Prostate gland (tissue), 2 donors: ENCODE measurements at regions not wholly inside any gene's neighbourhood (a gene's known extent, or its start where the extent isn't known, plus 50 kb on each side); places are given as distances from the start of the nearest gene placed in this dataset.

Experiments used
- DNase-seq: peaks from one replicate; pipeline ENCODE4 v3.0.0-alpha.2; 2019; ENCODE audit warnings: low spot score
- H3K27ac ChIP-seq, 2 donors: fragments of 200-600 bp; sonication (generic); 2 replicates each; pipeline ENCODE4 v1.5.1; 2017 to 2019
- H3K27me3 ChIP-seq: fragments of 200-600 bp; sonication (generic); replicated peaks from 2 replicates; pipeline ENCODE4 v1.5.1; 2019; ENCODE audit not compliant: insufficient read depth
- H3K36me3 ChIP-seq, 2 donors: fragments of 200-600 bp; sonication (generic); 1 replicate in 1 of 2; 2 replicates in 1 of 2; pipeline versions ENCODE4 v1.5.1 to v1.8.1; 2017 to 2019
- H3K4me1 ChIP-seq: fragments of 200-600 bp; sonication (generic); replicated peaks from 2 replicates; pipeline ENCODE4 v1.5.1; 2019
- H3K4me3 ChIP-seq, 2 donors: fragments of 200-600 bp; sonication (generic); 2 replicates each; pipeline ENCODE4 v1.5.1; 2017 to 2019
- H3K9me3 ChIP-seq: fragments of 200-600 bp; sonication (generic); 2 replicates; pipeline ENCODE4 v1.5.1; 2017
- POLR2A ChIP-seq: fragments of 450-650 bp; IDR thresholded peaks from one replicate; pipeline ENCODE4 v1.6.1; 2016; ENCODE audit warnings: antibody characterized with exemption, mild to moderate bottlenecking
- POLR2AphosphoS5 ChIP-seq: sonication (generic); formaldehyde crosslinking; IDR thresholded peaks from one replicate; pipeline ENCODE4 v1.6.1; 2017; ENCODE audit warnings: antibody characterized with exemption
- WGBS: methylation state at CpG from one replicate; pipeline ENCODE4 v1.1.5; 2018; 5-methylcytosine and 5-hydroxymethylcytosine counted together
- intact Hi-C: fragments of 100-400 bp; cut with DNase I; formaldehyde crosslinking; loops from one replicate; pipeline ENCODE4 v1.14.2; 2022
- TF ChIP-seq, protein P1 (sequence below), 4 experiments: fragments of 200-600 bp in 2 of 4; fragments of 450-650 bp in 2 of 4; sonication (generic) in 2 of 4; IDR thresholded peaks; 1 replicate in 3 of 4; 2 replicates in 1 of 4; pipeline ENCODE4 v1.5.1; 2016 to 2019; ENCODE audit warnings: antibody characterized with exemption in 4 of 4, mild to moderate bottlenecking in 2 of 4, moderate library complexity in 2 of 4

- no peaks in the 10 kb centered on the region for H3K36me3 ChIP-seq
- DNase-seq = no peak
- no peak overlapping the region for H3K4me3 ChIP-seq
- no peaks in the 10 kb centered on the region for H3K9me3 ChIP-seq
- no peak overlapping the region for H3K27ac ChIP-seq
- no peaks in the 10 kb centered on the region for H3K27me3 ChIP-seq
- 26% methylated on average over 2 of the region's 2 CpGs for WGBS
- no peaks in the 10 kb centered on the region for H3K4me1 ChIP-seq
- TF ChIP-seq, protein P1, sequence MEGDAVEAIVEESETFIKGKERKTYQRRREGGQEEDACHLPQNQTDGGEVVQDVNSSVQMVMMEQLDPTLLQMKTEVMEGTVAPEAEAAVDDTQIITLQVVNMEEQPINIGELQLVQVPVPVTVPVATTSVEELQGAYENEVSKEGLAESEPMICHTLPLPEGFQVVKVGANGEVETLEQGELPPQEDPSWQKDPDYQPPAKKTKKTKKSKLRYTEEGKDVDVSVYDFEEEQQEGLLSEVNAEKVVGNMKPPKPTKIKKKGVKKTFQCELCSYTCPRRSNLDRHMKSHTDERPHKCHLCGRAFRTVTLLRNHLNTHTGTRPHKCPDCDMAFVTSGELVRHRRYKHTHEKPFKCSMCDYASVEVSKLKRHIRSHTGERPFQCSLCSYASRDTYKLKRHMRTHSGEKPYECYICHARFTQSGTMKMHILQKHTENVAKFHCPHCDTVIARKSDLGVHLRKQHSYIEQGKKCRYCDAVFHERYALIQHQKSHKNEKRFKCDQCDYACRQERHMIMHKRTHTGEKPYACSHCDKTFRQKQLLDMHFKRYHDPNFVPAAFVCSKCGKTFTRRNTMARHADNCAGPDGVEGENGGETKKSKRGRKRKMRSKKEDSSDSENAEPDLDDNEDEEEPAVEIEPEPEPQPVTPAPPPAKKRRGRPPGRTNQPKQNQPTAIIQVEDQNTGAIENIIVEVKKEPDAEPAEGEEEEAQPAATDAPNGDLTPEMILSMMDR (IDR thresholded peaks at IDR 0.05) = no peak
- TF ChIP-seq POLR2AphosphoS5 (no peak), POLR2A (no peak)
- intact Hi-C loops = no loop called here
These were observed 328.9 kb upstream of the MEF2C start for GRCh38 chr5:89211836-89212235.

GRCh38 chr5:89208811-89209210, 325.8 kb upstream of the MEF2C start:
- no peaks in the 10 kb centered on the region for H3K36me3 ChIP-seq
- 74% methylated on average over 2 of the region's 2 CpGs for WGBS

DNA sequence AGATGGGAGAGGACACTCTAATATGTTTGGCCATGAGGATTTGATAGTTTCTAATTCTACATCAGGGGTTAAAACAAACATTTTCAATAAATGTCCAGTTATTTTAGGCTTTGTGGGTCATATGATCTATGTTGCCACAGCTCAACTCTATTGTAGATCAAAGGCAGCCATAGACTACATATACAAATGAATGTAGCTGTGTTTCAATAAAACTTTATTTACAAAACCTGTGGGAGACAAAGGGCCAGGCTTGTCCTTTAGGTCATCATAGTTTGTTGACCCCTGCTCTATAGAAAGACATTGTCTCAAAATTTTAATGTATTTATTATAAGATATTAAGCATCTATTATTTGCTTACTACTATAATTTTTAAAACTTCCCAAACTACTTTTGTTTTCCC, 325.4 kb upstream of the MEF2C start:
- H3K9me3 ChIP-seq = no peaks in the 10 kb centered on the region
- no peaks in the 10 kb centered on the region for H3K4me1 ChIP-seq
- intact Hi-C loops = no loop called here
- H3K36me3 ChIP-seq = no peaks in the 10 kb centered on the region
- H3K27me3 ChIP-seq = no peaks in the 10 kb centered on the region
- no peak overlapping the region for H3K4me3 ChIP-seq
- TF ChIP-seq POLR2A (no peak), POLR2AphosphoS5 (no peak)
- TF ChIP-seq, protein P1 (IDR thresholded peaks at IDR 0.05) = no peak
- no peak overlapping the region for H3K27ac ChIP-seq
- DNase-seq = no peak

More at GRCh38 chr5:89208811-89209210, 325.8 kb upstream of the MEF2C start:
- TF ChIP-seq POLR2A (no peak), POLR2AphosphoS5 (no peak)
- TF ChIP-seq, protein P1 (IDR thresholded peaks at IDR 0.05) = no peak
- DNase-seq = no peak
- H3K9me3 ChIP-seq = no peaks in the 10 kb centered on the region
- H3K27me3 ChIP-seq = no peaks in the 10 kb centered on the region
- no peak overlapping the region for H3K4me3 ChIP-seq
- intact Hi-C loops = no loop called here
- no peaks in the 10 kb centered on the region for H3K4me1 ChIP-seq
- H3K27ac ChIP-seq = no peak overlapping the region

DNA sequence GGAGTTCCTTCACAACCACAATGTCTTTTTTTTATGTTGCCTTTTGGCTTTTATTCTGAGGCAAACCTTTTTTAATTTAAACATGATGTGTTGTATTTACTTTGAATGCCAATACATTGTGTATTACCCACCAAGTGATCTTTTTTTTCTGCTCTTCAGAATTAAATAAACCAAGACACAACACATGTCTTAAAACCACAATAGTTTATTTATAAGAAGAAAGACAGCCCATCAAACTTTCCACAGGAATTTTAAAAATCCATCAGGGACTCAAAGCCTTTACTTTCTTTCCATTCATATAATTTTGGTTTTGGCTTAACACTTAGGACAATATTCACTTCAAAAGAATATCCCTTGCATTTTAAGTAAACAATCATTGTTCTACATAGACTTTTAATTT, 321.8 kb upstream of the MEF2C start:
- TF ChIP-seq POLR2A = no peak
- TF ChIP-seq POLR2AphosphoS5 = no peak
- TF ChIP-seq, protein P1 (IDR thresholded peaks at IDR 0.05) = no peak

GRCh38 chr5:89203611-89204010, 320.6 kb upstream of the MEF2C start:
- no peaks in the 10 kb centered on the region for H3K27me3 ChIP-seq
- H3K9me3 ChIP-seq = no peaks in the 10 kb centered on the region
- no peak overlapping the region for H3K27ac ChIP-seq
- 96% methylated on average over 2 of the region's 2 CpGs for WGBS
- no peak for DNase-seq
- TF ChIP-seq POLR2AphosphoS5 (no peak), POLR2A (no peak)
- TF ChIP-seq, protein P1 (IDR thresholded peaks at IDR 0.05) = no peak
- H3K4me1 ChIP-seq = no peaks in the 10 kb centered on the region
- no peak overlapping the region for H3K4me3 ChIP-seq
- no peaks in the 10 kb centered on the region for H3K36me3 ChIP-seq
- intact Hi-C loops = no loop called here

More for the DNA sequence above, 321.8 kb upstream of the MEF2C start:
- intact Hi-C loops = no loop called here
- Histone ChIP-seq H3K4me1 (no peaks in the 10 kb centered on the region), H3K4me3 (no peak overlapping the region), H3K27ac (no peak overlapping the region), H3K36me3 (no peaks in the 10 kb centered on the region), H3K27me3 (no peaks in the 10 kb centered on the region), H3K9me3 (no peaks in the 10 kb centered on the region)
- DNase-seq = no peak
